Osteoblast (primary cell): ENCODE measurements at regions not wholly inside any gene's neighbourhood (a gene's known extent, or its start where the extent isn't known, plus 50 kb on each side); places are given as distances from the start of the nearest gene placed in this dataset.

Experiments
- DNase-seq: peaks from one replicate; pipeline ENCODE4 v3.0.0; 2011; ENCODE audit warnings: low spot score, mixed read lengths; ENCODE audit not compliant: insufficient read length; ENCODE audit errors: missing footprints
- H2AFZ ChIP-seq: 2 replicates; pipeline ENCODE4 v1.6.0; 2011; ENCODE audit warnings: mild to moderate bottlenecking, low read length
- H3K27ac ChIP-seq: 2 replicates; pipeline ENCODE4 v1.5.1; 2011; ENCODE audit warnings: mild to moderate bottlenecking, low read depth, low read length, moderate library complexity
- H3K27me3 ChIP-seq: 2 replicates; pipeline ENCODE4 v1.6.0; 2012; ENCODE audit warnings: mild to moderate bottlenecking, control low read depth, inconsistent platforms, low read length, moderate library complexity; ENCODE audit not compliant: insufficient read depth
- H3K36me3 ChIP-seq: 2 replicates; pipeline ENCODE4 v1.5.1; 2011; ENCODE audit warnings: mild to moderate bottlenecking, low read length, control low read depth, moderate library complexity; ENCODE audit not compliant: insufficient read depth
- H3K4me1 ChIP-seq: 2 replicates; pipeline ENCODE4 v1.5.1; 2011; ENCODE audit warnings: mild to moderate bottlenecking, low read length, control low read depth, moderate library complexity; ENCODE audit not compliant: insufficient read depth
- H3K4me2 ChIP-seq: 2 replicates; pipeline ENCODE4 v1.6.0; 2011; ENCODE audit warnings: mild to moderate bottlenecking, low read length; ENCODE audit not compliant: insufficient read depth
- H3K4me3 ChIP-seq: fragments of 200-600 bp; sonication (generic); 3 replicates; pipeline ENCODE4 v1.5.1; 2012; ENCODE audit warnings: mild to moderate bottlenecking, low read length, inconsistent platforms; ENCODE audit not compliant: insufficient read depth
- H3K79me2 ChIP-seq: 2 replicates; pipeline ENCODE4 v1.6.0; 2012; ENCODE audit warnings: mild to moderate bottlenecking, low read length, control low read depth, inconsistent platforms; ENCODE audit not compliant: insufficient read depth
- H3K9me3 ChIP-seq: 2 replicates; pipeline ENCODE4 v1.5.1; 2011; ENCODE audit warnings: low read depth, low read length, control low read depth
- H4K20me1 ChIP-seq: 2 replicates; pipeline ENCODE4 v1.6.0; 2012; ENCODE audit warnings: mild to moderate bottlenecking, low read length, control low read depth; ENCODE audit not compliant: insufficient read depth
- TF ChIP-seq, protein P1 (sequence below): IDR thresholded peaks from 2 replicates; pipeline ENCODE4 v1.5.1; 2011; ENCODE audit warnings: mild to moderate bottlenecking, low read depth, low read length, moderate library complexity; ENCODE audit errors: extremely low read depth

DNA sequence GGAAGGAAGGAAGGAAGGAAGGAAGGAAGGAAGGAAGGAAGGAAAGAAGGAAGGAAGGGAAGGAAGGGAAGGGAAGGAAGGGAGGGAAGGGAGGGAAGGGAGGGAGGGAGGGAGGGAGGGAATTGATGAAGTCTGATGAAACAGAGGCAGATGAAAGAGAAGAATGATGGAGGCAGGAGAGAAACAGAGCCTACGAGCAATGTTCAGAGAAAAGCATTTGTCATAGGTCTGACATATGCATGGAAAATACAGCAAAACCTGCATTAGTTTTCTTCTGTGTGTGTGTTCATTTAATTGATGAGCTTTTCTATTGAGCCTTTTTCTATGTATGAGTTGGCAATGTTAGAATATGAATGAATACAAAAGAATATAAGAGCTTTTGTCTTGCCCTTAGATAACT is 343.4 kb downstream of the GXYLT1 start:
- TF ChIP-seq, protein P1, sequence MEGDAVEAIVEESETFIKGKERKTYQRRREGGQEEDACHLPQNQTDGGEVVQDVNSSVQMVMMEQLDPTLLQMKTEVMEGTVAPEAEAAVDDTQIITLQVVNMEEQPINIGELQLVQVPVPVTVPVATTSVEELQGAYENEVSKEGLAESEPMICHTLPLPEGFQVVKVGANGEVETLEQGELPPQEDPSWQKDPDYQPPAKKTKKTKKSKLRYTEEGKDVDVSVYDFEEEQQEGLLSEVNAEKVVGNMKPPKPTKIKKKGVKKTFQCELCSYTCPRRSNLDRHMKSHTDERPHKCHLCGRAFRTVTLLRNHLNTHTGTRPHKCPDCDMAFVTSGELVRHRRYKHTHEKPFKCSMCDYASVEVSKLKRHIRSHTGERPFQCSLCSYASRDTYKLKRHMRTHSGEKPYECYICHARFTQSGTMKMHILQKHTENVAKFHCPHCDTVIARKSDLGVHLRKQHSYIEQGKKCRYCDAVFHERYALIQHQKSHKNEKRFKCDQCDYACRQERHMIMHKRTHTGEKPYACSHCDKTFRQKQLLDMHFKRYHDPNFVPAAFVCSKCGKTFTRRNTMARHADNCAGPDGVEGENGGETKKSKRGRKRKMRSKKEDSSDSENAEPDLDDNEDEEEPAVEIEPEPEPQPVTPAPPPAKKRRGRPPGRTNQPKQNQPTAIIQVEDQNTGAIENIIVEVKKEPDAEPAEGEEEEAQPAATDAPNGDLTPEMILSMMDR = no peak
- no peak overlapping the region for H3K4me3 ChIP-seq

DNA sequence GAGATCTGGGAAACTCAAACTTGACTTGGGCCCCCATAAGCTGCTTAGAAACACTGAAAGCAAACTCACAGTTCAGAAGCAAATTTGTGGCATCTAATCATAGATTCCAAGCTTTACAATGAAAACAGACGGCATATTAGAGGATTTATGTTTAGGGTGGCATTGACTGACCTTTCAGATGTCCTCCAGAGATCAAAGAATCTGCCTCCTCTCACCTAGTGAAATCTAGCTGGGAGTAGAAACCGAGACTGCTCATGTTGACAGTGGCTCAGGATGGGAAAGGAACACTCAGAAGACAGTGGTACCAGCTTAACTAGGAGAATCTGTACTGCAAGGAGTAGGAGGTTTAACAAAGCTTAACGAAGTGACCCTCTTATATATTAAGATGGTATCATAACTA is 345.0 kb downstream of the GXYLT1 start:
- Histone ChIP-seq H3K36me3 (no peaks in the 10 kb centered on the region), H3K79me2 (no peaks in the 10 kb centered on the region), H3K9me3 (no peaks in the 10 kb centered on the region), H2AFZ (no peak overlapping the region), H3K4me2 (no peak overlapping the region), H4K20me1 (no peaks in the 10 kb centered on the region), H3K4me3 (no peak overlapping the region), H3K27me3 (no peaks in the 10 kb centered on the region), H3K4me1 (no peaks in the 10 kb centered on the region), H3K27ac (no peak overlapping the region)
- DNase-seq = no peak
- TF ChIP-seq, protein P1 = no peak

More for the DNA sequence above, 343.4 kb downstream of the GXYLT1 start:
- H3K79me2 ChIP-seq = no peaks in the 10 kb centered on the region
- no peak overlapping the region for H3K4me2 ChIP-seq
- no peak overlapping the region for H2AFZ ChIP-seq
- H4K20me1 ChIP-seq = no peaks in the 10 kb centered on the region
- no peaks in the 10 kb centered on the region for H3K27me3 ChIP-seq
- no peaks in the 10 kb centered on the region for H3K9me3 ChIP-seq
- no peaks in the 10 kb centered on the region for H3K4me1 ChIP-seq
- H3K36me3 ChIP-seq = no peaks in the 10 kb centered on the region
- H3K27ac ChIP-seq = no peak overlapping the region
- no peak for DNase-seq

DNA sequence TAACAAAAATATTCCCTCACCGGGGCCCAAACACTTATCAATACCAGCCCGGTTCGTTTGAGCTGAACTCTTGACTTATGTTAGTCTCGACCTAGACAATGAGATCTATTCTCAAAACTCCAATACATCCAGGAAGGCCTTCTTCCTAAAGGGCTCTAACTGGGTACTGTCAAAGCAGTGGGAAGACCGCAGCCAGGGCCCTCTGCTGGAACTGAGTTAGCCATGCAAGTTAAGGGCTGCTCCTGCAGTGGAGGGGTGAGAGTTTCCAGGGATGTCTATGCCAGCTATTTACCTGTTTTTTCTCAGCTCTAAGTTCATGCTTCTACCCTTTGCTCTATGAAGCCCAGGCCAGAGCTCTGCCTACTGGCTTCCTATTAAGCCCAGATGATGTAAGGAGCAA is 348.8 kb downstream of the GXYLT1 start:
- no peak overlapping the region for H3K27ac ChIP-seq
- no peaks in the 10 kb centered on the region for H3K27me3 ChIP-seq
- no peak overlapping the region for H3K4me2 ChIP-seq
- no peaks in the 10 kb centered on the region for H4K20me1 ChIP-seq
- no peaks in the 10 kb centered on the region for H3K79me2 ChIP-seq
- H3K9me3 ChIP-seq = peaks cover 3% of the 10 kb centered on the region
- TF ChIP-seq, protein P1 = no peak
- no peaks in the 10 kb centered on the region for H3K4me1 ChIP-seq
- no peak overlapping the region for H3K4me3 ChIP-seq
- no peak for DNase-seq
- no peak overlapping the region for H2AFZ ChIP-seq
- no peaks in the 10 kb centered on the region for H3K36me3 ChIP-seq

DNA sequence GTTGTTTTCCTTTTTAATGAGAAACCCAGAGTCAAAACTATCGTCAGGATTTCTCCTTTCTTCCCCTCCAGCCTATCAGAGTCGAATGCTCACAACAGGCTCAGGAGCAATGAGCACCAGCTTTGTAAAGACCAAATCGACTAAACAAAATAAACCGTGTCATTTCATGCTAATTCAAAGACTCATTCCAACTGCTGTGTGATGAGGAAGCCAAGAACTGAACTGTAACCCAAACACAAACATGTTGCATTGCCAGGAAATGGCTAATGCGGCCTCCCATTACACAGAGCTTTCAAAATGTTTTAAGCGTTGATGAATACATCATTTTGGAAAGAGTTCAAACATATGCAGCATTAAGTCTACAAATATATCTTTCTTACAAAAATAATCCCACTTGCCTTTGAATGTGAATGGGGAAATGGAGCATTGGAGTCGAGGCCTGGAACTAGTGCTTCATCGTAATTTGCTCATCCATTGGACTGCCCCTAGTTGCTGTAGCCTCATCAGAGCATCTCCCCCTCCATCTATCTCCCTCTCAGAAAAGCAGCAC is 349.5 kb downstream of the GXYLT1 start:
- Histone ChIP-seq H3K9me3 (peaks cover 3% of the 10 kb centered on the region), H3K27ac (no peak overlapping the region), H3K27me3 (no peaks in the 10 kb centered on the region), H4K20me1 (no peaks in the 10 kb centered on the region), H3K4me2 (no peak overlapping the region), H3K36me3 (no peaks in the 10 kb centered on the region), H3K4me3 (no peak overlapping the region), H3K79me2 (no peaks in the 10 kb centered on the region), H2AFZ (no peak overlapping the region), H3K4me1 (no peaks in the 10 kb centered on the region)
- DNase-seq = no peak
- TF ChIP-seq, protein P1 = no peak
